ENCODE measurements at regions not wholly inside any gene's neighbourhood (a gene's known extent, or its start where the extent isn't known, plus 50 kb on each side); places are given as distances from the start of the nearest gene placed in this dataset.
"Not testable (repeated sequence)": the region's sequence is repeated elsewhere in the genome, so short reads cannot be mapped to it uniquely, and the experiment has no call there.

GRCh38 chr9:38940501-38940900 lies 220.6 kb upstream of the FAM240B start:
- not testable (repeated sequence) for TF ChIP-seq CTCF, POLR2A, POLR2AphosphoS5 (IDR thresholded peaks at IDR 0.05)
